CD4-positive, alpha-beta memory T cell (primary cell): ENCODE measurements at regions not wholly inside any gene's neighbourhood (a gene's known extent, or its start where the extent isn't known, plus 50 kb on each side); places are given as distances from the start of the nearest gene placed in this dataset.
A peak's percentile ranks its signal among the peaks of the same experiment; 100 is the strongest.
"Not testable (repeated sequence)": the region's sequence is repeated elsewhere in the genome, so short reads cannot be mapped to it uniquely, and the experiment has no call there.

Experiments
- CTCF ChIA-PET: fragments of 350-600 bp; sonication (Branson Sonifier 250); formaldehyde crosslinking; loops from one replicate; lab custom pipeline; 2021; ENCODE audit warnings: inconsistent platforms; ENCODE audit not compliant: partially characterized antibody; lab: Charles Lee
- POLR2A ChIA-PET: fragments of 350-600 bp; sonication (Branson Sonifier 250); formaldehyde crosslinking; loops from one replicate; lab custom pipeline; 2021; ENCODE audit not compliant: partially characterized antibody; lab: Charles Lee
- DNase-seq, 5 donors: peaks; one replicate each; pipeline versions ENCODE4 v3.0.0 to v3.0.0-alpha.2; 2020 to 2022; ENCODE audit warnings: mixed read lengths in 1 of 5
- H3K27ac ChIP-seq: one replicate; pipeline ENCODE4 v1.7.0; 2013; ENCODE audit warnings: low read depth, low read length
- H3K27me3 ChIP-seq: 2 replicates; pipeline ENCODE4 v1.7.0; 2013; ENCODE audit warnings: mild to moderate bottlenecking, low read length, moderate library complexity; ENCODE audit not compliant: insufficient read depth
- H3K36me3 ChIP-seq: 2 replicates; pipeline ENCODE4 v1.7.0; 2013; ENCODE audit warnings: mild to moderate bottlenecking, low read length, moderate library complexity; ENCODE audit not compliant: insufficient read depth
- H3K4me1 ChIP-seq: 2 replicates; pipeline ENCODE4 v1.7.0; 2013; ENCODE audit warnings: mild to moderate bottlenecking, low read length, moderate library complexity; ENCODE audit not compliant: insufficient read depth
- H3K4me3 ChIP-seq, 2 donors: one replicate each; pipeline ENCODE4 v1.7.0; 2013; ENCODE audit warnings: low read length in 2 of 2, mild to moderate bottlenecking in 1 of 2
- H3K9me3 ChIP-seq, 2 donors: one replicate each; pipeline ENCODE4 v1.7.0; 2013; ENCODE audit warnings: low read length in 2 of 2, control low read depth in 1 of 2; ENCODE audit not compliant: control insufficient read depth in 1 of 2
- H3K27ac Mint-ChIP-seq, 7 donors: one replicate each; pipeline ENCODE4 v1.8.0; 2020 to 2021; ENCODE audit warnings: mixed read lengths in 7 of 7, mild to moderate bottlenecking in 6 of 7, inconsistent platforms in 3 of 7, moderate library complexity in 3 of 7
- H3K27me3 Mint-ChIP-seq, 2 donors: one replicate each; pipeline ENCODE4 v1.8.0; 2020 to 2021; ENCODE audit warnings: mixed read lengths in 2 of 2
- H3K36me3 Mint-ChIP-seq, 2 donors: one replicate each; pipeline ENCODE4 v1.8.0; 2020 to 2021; ENCODE audit warnings: mixed read lengths in 2 of 2, inconsistent platforms in 1 of 2, mild to moderate bottlenecking in 1 of 2
- H3K4me1 Mint-ChIP-seq, 4 donors: one replicate each; pipeline ENCODE4 v1.8.0; 2020 to 2021; ENCODE audit warnings: mixed read lengths in 4 of 4, mild to moderate bottlenecking in 1 of 4
- H3K4me3 Mint-ChIP-seq, 8 donors: one replicate each; pipeline ENCODE4 v1.8.0; 2020 to 2021; ENCODE audit warnings: mixed read lengths in 8 of 8, mild to moderate bottlenecking in 7 of 8, moderate library complexity in 6 of 8, inconsistent platforms in 3 of 8
- H3K9me3 Mint-ChIP-seq, 8 donors: one replicate each; pipeline ENCODE4 v1.8.0; 2020 to 2021; ENCODE audit warnings: mixed read lengths in 8 of 8, mild to moderate bottlenecking in 5 of 8, inconsistent platforms in 3 of 8, moderate library complexity in 1 of 8
- intact Hi-C: fragments of 100-400 bp; cut with micrococcal nuclease; formaldehyde crosslinking; loops from one replicate; pipeline ENCODE4 v1.15.1; 2023

GRCh38 chr1:43024905-43025304 lies 66.2 kb upstream of the SLC2A1 start:
- no peak overlapping the region for H3K27ac ChIP-seq
- no peaks in the 10 kb centered on the region for H3K36me3 Mint-ChIP-seq
- H3K9me3 Mint-ChIP-seq, result no peaks in the 10 kb centered on the region
- no peaks in the 10 kb centered on the region for H3K27me3 ChIP-seq
- H3K4me1 ChIP-seq, result no peaks in the 10 kb centered on the region
- H3K4me3 ChIP-seq, result no peak overlapping the region
- DNase-seq, result no peak
- H3K27me3 Mint-ChIP-seq, result no peaks in the 10 kb centered on the region
- no peak overlapping the region for H3K27ac Mint-ChIP-seq
- CTCF ChIA-PET, result interaction anchor here (1.0 kb wide), 1 partner anchor 48 kb away, joined by 4 read pairs; no protein-coding TSS in a partner anchor
- intact Hi-C loops, result no loop called here
- no peak overlapping the region for H3K4me3 Mint-ChIP-seq
- H3K36me3 ChIP-seq, result no peaks in the 10 kb centered on the region
- H3K9me3 ChIP-seq, result no peaks in the 10 kb centered on the region
- POLR2A ChIA-PET, result no interaction called here
- no peaks in the 10 kb centered on the region for H3K4me1 Mint-ChIP-seq

- no peaks in the 10 kb centered on the region for H3K36me3 ChIP-seq
- no peak for DNase-seq
- no peaks in the 10 kb centered on the region for H3K27me3 ChIP-seq
- H3K4me3 ChIP-seq, result no peak overlapping the region
- Mint-ChIP-seq H3K36me3 (no peaks in the 10 kb centered on the region), H3K27me3 (peaks cover 0 to 3% of the 10 kb centered on the region in 2 donors), H3K4me1 (no peaks in the 10 kb centered on the region), H3K4me3 (no peak overlapping the region), H3K27ac (no peak overlapping the region), H3K9me3 (no peaks in the 10 kb centered on the region)
- POLR2A ChIA-PET, result no interaction called here
- CTCF ChIA-PET, result interaction anchor here (1.6 kb wide), 1 partner anchor 51 kb away, joined by 3 read pairs; no protein-coding TSS in a partner anchor
- intact Hi-C loops, result no loop called here
- H3K27ac ChIP-seq, result no peak overlapping the region
- H3K4me1 ChIP-seq, result no peaks in the 10 kb centered on the region
- no peaks in the 10 kb centered on the region for H3K9me3 ChIP-seq
These were observed 63.1 kb upstream of the SLC2A1 start for GRCh38 chr1:43021547-43022474.

- Mint-ChIP-seq H3K36me3 (no peaks in the 10 kb centered on the region), H3K4me3 (no peak overlapping the region), H3K27me3 (peaks cover 0 to 3% of the 10 kb centered on the region in 2 donors), H3K9me3 (no peaks in the 10 kb centered on the region), H3K4me1 (no peaks in the 10 kb centered on the region), H3K27ac (no peak overlapping the region)
- H3K27me3 ChIP-seq, result no peaks in the 10 kb centered on the region
- CTCF ChIA-PET, result no interaction called here
- H3K9me3 ChIP-seq, result no peaks in the 10 kb centered on the region
- no peak overlapping the region for H3K4me3 ChIP-seq
- no peaks in the 10 kb centered on the region for H3K4me1 ChIP-seq
- DNase-seq, result no peak
- intact Hi-C loops, result no loop called here
- H3K36me3 ChIP-seq, result no peaks in the 10 kb centered on the region
- POLR2A ChIA-PET, result no interaction called here
- H3K27ac ChIP-seq, result no peak overlapping the region
These were observed 60.6 kb upstream of the SLC2A1 start for GRCh38 chr1:43019226-43019625.

- H3K27me3 ChIP-seq, result no peaks in the 10 kb centered on the region
- CTCF ChIA-PET, result no interaction called here
- H3K4me3 ChIP-seq, result no peak overlapping the region
- H3K4me3 Mint-ChIP-seq, result no peak overlapping the region
- H3K9me3 ChIP-seq, result no peaks in the 10 kb centered on the region
- POLR2A ChIA-PET, result no interaction called here
- H3K9me3 Mint-ChIP-seq, result no peaks in the 10 kb centered on the region
- no peaks in the 10 kb centered on the region for H3K36me3 ChIP-seq
- no peak for DNase-seq
- no peaks in the 10 kb centered on the region for H3K4me1 Mint-ChIP-seq
- H3K36me3 Mint-ChIP-seq, result no peaks in the 10 kb centered on the region
- no peak overlapping the region for H3K27ac ChIP-seq
- intact Hi-C loops, result no loop called here
- H3K27me3 Mint-ChIP-seq, result peaks cover 2 to 6% of the 10 kb centered on the region in 2 donors
- H3K27ac Mint-ChIP-seq, result peak overlapping the region in 1 of 7 donors; percentile 10
- no peaks in the 10 kb centered on the region for H3K4me1 ChIP-seq
These were observed 59.5 kb upstream of the SLC2A1 start for GRCh38 chr1:43018121-43018520.

GRCh38 chr1:43015269-43015668 lies 56.6 kb upstream of the SLC2A1 start:
- intact Hi-C loops, result no loop called here
- ChIA-PET CTCF (interaction anchor here (1.5 kb wide), 1 partner anchor 58 kb away, joined by 4 read pairs; no protein-coding TSS in a partner anchor), POLR2A (no interaction called here)
- Mint-ChIP-seq H3K4me3 (no peak overlapping the region), H3K9me3 (no peaks in the 10 kb centered on the region), H3K36me3 (no peaks in the 10 kb centered on the region), H3K27ac (no peak overlapping the region), H3K4me1 (peaks cover 0 to 2% (median 0%) of the 10 kb centered on the region in 4 donors), H3K27me3 (peaks cover 12 to 13% of the 10 kb centered on the region in 2 donors)
- no peak overlapping the region for H3K4me3 ChIP-seq
- no peaks in the 10 kb centered on the region for H3K36me3 ChIP-seq
- DNase-seq, result no peak
- no peak overlapping the region for H3K27ac ChIP-seq
- H3K9me3 ChIP-seq, result no peaks in the 10 kb centered on the region
- H3K27me3 ChIP-seq, result no peaks in the 10 kb centered on the region
- H3K4me1 ChIP-seq, result peaks cover 4% of the 10 kb centered on the region

DNA sequence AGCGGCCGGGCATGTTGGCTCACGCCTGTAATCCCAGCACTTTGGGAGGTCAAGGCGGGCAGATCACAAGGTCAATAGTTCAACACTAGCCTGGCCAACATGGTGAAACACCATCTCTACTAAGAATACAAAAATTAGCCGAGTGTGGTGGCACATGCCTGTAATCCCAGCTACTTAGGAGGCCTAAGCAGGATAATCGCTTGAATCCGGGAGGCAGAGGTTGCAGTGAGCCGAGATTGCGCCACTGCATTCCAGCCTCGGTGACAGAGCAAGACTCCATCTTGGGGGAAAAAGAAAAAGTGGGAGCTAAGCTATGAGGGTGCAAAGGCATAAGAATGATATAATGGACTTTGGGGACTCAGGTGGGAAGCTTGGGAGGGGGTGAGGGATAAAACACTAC lies 55.9 kb upstream of the SLC2A1 start:
- H3K4me1 Mint-ChIP-seq, H3K36me3 Mint-ChIP-seq, H3K4me3 ChIP-seq, H3K27me3 ChIP-seq, H3K9me3 ChIP-seq, H3K36me3 ChIP-seq, intact Hi-C loops, POLR2A ChIA-PET, H3K27ac ChIP-seq, H3K27ac Mint-ChIP-seq, H3K4me3 Mint-ChIP-seq, DNase-seq, H3K9me3 Mint-ChIP-seq, H3K4me1 ChIP-seq: not testable (repeated sequence)
- CTCF ChIA-PET, result interaction anchor here (1.5 kb wide), 1 partner anchor 59 kb away, joined by 4 read pairs; no protein-coding TSS in a partner anchor
- H3K27me3 Mint-ChIP-seq, result peaks cover 12 to 13% of the 10 kb centered on the region in 2 donors

GRCh38 chr1:43011020-43011419 lies 52.4 kb upstream of the SLC2A1 start:
- Histone ChIP-seq H3K27me3 (no peaks in the 10 kb centered on the region), H3K36me3 (no peaks in the 10 kb centered on the region), H3K4me3 (no peak overlapping the region), H3K4me1 (peaks cover 4% of the 10 kb centered on the region), H3K27ac (no peak overlapping the region), H3K9me3 (no peaks in the 10 kb centered on the region)
- H3K4me1 Mint-ChIP-seq, result peaks cover 0 to 2% (median 0%) of the 10 kb centered on the region in 4 donors
- H3K36me3 Mint-ChIP-seq, result no peaks in the 10 kb centered on the region
- no peaks in the 10 kb centered on the region for H3K9me3 Mint-ChIP-seq
- CTCF ChIA-PET, result no interaction called here
- intact Hi-C loops, result no loop called here
- H3K27me3 Mint-ChIP-seq, result peaks cover 9 to 12% of the 10 kb centered on the region in 2 donors
- no peak overlapping the region for H3K4me3 Mint-ChIP-seq
- no peak for DNase-seq
- H3K27ac Mint-ChIP-seq, result no peak overlapping the region
- POLR2A ChIA-PET, result no interaction called here
